Sigmoid colon (tissue), 6 donors: ENCODE measurements at regions not wholly inside any gene's neighbourhood (a gene's known extent, or its start where the extent isn't known, plus 50 kb on each side); places are given as distances from the start of the nearest gene placed in this dataset.

Experiments used
- DNase-seq: peaks from one replicate; pipeline ENCODE4 v3.0.0-alpha.2; 2019
- H3K27ac ChIP-seq, 4 donors: fragments of 200-600 bp; sonication (generic); one replicate each; pipeline ENCODE4 v1.5.1; 2016 to 2019; ENCODE audit warnings: mild to moderate bottlenecking in 1 of 4
- H3K27me3 ChIP-seq, 3 donors: fragments of 200-600 bp; sonication (generic); one replicate each; pipeline ENCODE4 v1.5.1; 2019; ENCODE audit warnings: mild to moderate bottlenecking in 1 of 3
- H3K36me3 ChIP-seq, 4 donors: fragments of 200-600 bp; sonication (generic); one replicate each; pipeline ENCODE4 v1.5.1; 2016 to 2019
- H3K4me1 ChIP-seq, 4 donors: fragments of 200-600 bp; sonication (generic); one replicate each; pipeline ENCODE4 v1.5.1; 2017 to 2019
- H3K4me3 ChIP-seq, 4 donors: fragments of 200-600 bp; sonication (generic); one replicate each; pipeline ENCODE4 v1.5.1; 2017 to 2019; ENCODE audit warnings: mild to moderate bottlenecking in 2 of 4, moderate library complexity in 1 of 4
- H3K9me3 ChIP-seq, 4 donors: fragments of 200-600 bp in 3 of 4; sonication (generic) in 3 of 4; one replicate each; pipeline versions ENCODE4 v1.5.1 to v1.6.1; 2013 to 2019
- EP300 ChIP-seq, 4 donors: sonication (generic); formaldehyde crosslinking; IDR thresholded peaks; one replicate each; pipeline ENCODE4 v1.6.1; 2017; ENCODE audit warnings: antibody characterized with exemption in 4 of 4
- POLR2A ChIP-seq, 2 donors: fragments of 450-650 bp; IDR thresholded peaks; one replicate each; pipeline ENCODE4 v1.6.1; 2016; ENCODE audit warnings: antibody characterized with exemption in 2 of 2, mild to moderate bottlenecking in 2 of 2, moderate library complexity in 2 of 2
- POLR2AphosphoS5 ChIP-seq, 4 donors: sonication (generic); formaldehyde crosslinking; IDR thresholded peaks; one replicate each; pipeline ENCODE4 v1.6.1; 2017; ENCODE audit warnings: antibody characterized with exemption in 4 of 4
- WGBS, 2 donors: extraction: QIAGEN DNeasy Blood & Tissue Kit; methylation state at CpG; one replicate each; pipeline ENCODE4 v1.1.7; 2013; 5-methylcytosine and 5-hydroxymethylcytosine counted together
- intact Hi-C: fragments of 100-400 bp; cut with DNase I; formaldehyde crosslinking; loops from one replicate; pipeline ENCODE4 v1.15.1; 2023
- TF ChIP-seq, protein P1 (sequence below), 4 experiments: fragments of 450-650 bp in 3 of 4; fragments of 200-600 bp in 1 of 4; IDR thresholded peaks; one replicate each; pipeline ENCODE4 v1.5.1; 2016 to 2019; ENCODE audit warnings: antibody characterized with exemption in 4 of 4, mild to moderate bottlenecking in 3 of 4, moderate library complexity in 2 of 4
- donor health status: healthy with polysubstance abuse.
- donor health status: healthy.

DNA sequence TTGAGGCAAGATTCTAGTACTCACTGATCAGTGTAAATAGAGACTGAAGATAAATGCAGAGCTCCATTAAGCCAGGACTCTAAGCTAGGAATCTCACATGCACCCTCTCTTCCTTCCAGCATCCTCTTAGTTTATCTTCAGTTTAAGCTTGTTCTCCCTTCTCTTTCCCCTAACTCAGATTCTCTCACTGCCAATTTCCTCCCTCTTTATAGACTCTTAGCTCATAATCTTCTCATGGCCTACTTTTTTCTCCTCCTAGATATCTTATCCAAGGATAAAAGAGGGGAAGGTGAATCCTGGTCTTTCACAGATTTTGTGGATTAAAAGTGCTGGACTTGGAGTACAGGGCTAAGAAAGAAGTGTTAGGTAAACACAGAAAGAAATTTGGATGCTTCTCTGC, 108.9 kb upstream of the TENM3 start:
- intact Hi-C loops: no loop called here
- Histone ChIP-seq H3K4me1 (no peaks in the 10 kb centered on the region), H3K4me3 (no peak overlapping the region), H3K9me3 (no peaks in the 10 kb centered on the region), H3K27ac (no peak overlapping the region), H3K36me3 (no peaks in the 10 kb centered on the region), H3K27me3 (no peaks in the 10 kb centered on the region)
- TF ChIP-seq EP300 (IDR thresholded peaks at IDR 0.05) (no peak), POLR2A (IDR thresholded peaks at IDR 0.05) (no peak), POLR2AphosphoS5 (IDR thresholded peaks at IDR 0.05) (no peak)
- TF ChIP-seq, protein P1, sequence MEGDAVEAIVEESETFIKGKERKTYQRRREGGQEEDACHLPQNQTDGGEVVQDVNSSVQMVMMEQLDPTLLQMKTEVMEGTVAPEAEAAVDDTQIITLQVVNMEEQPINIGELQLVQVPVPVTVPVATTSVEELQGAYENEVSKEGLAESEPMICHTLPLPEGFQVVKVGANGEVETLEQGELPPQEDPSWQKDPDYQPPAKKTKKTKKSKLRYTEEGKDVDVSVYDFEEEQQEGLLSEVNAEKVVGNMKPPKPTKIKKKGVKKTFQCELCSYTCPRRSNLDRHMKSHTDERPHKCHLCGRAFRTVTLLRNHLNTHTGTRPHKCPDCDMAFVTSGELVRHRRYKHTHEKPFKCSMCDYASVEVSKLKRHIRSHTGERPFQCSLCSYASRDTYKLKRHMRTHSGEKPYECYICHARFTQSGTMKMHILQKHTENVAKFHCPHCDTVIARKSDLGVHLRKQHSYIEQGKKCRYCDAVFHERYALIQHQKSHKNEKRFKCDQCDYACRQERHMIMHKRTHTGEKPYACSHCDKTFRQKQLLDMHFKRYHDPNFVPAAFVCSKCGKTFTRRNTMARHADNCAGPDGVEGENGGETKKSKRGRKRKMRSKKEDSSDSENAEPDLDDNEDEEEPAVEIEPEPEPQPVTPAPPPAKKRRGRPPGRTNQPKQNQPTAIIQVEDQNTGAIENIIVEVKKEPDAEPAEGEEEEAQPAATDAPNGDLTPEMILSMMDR (IDR thresholded peaks at IDR 0.05): no peak
- no peak for DNase-seq

DNA sequence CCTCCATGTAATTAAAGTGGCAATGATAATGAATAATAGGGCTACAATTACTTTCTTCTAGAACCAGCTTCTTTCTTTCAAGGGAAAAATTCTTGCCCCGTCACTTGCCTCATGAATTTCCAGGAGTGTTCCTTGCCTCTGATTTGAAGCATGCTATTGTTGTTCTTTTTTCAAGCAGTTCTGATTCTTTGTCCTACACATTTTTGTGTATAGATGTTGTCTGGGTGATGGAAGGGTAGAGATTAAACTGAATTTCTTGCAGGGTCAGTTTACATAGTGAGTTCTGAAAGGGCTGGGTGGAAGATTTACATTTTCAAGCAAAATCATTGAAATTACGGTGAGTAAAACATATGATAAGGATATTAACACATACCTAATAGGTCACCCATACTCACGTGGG, 107.0 kb upstream of the TENM3 start:
- no peak overlapping the region for H3K27ac ChIP-seq
- H3K4me3 ChIP-seq: no peak overlapping the region
- intact Hi-C loops: no loop called here
- H3K9me3 ChIP-seq: no peaks in the 10 kb centered on the region
- H3K4me1 ChIP-seq: no peaks in the 10 kb centered on the region
- TF ChIP-seq POLR2AphosphoS5 (IDR thresholded peaks at IDR 0.05) (no peak), POLR2A (IDR thresholded peaks at IDR 0.05) (no peak), EP300 (IDR thresholded peaks at IDR 0.05) (no peak)
- TF ChIP-seq, protein P1 (IDR thresholded peaks at IDR 0.05): no peak
- DNase-seq: no peak
- WGBS, 2 donors: 65 to 69% methylated on average over 3 of the region's 3 CpGs
- peaks cover 0 to 2% (median 0%) of the 10 kb centered on the region in 3 donors for H3K27me3 ChIP-seq
- no peaks in the 10 kb centered on the region for H3K36me3 ChIP-seq

DNA sequence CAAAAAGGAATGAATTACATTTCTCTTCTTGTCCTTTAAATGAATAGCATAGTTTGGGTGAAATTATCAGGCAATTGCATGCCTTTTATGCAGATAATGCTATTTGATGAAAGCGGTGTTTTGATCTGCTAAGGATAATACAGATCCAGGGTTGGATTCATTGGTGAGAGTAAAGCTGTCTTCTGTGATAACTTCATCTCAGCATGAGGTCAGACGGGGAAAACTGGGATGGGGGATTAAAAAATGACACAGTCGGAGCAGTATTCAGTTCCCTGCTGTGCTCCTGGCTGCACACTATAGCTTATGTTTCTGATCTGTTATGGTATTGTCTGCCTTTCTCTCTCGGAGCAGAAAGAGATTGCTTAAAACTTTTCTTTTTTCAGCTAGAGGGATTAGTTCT, 105.9 kb upstream of the TENM3 start:
- DNase-seq: no peak
- no peak overlapping the region for H3K4me3 ChIP-seq
- peaks cover 0 to 6% (median 0%) of the 10 kb centered on the region in 3 donors for H3K27me3 ChIP-seq
- 62 to 73% methylated on average over 4 of the region's 4 CpGs for WGBS, 2 donors
- H3K36me3 ChIP-seq: no peaks in the 10 kb centered on the region
- no peaks in the 10 kb centered on the region for H3K9me3 ChIP-seq
- H3K4me1 ChIP-seq: no peaks in the 10 kb centered on the region
- no peak overlapping the region for H3K27ac ChIP-seq
- TF ChIP-seq POLR2A (IDR thresholded peaks at IDR 0.05): no peak
- TF ChIP-seq POLR2AphosphoS5 (IDR thresholded peaks at IDR 0.05): no peak
- no peak for TF ChIP-seq EP300 (IDR thresholded peaks at IDR 0.05)
- TF ChIP-seq, protein P1 (IDR thresholded peaks at IDR 0.05): no peak
- intact Hi-C loops: no loop called here

DNA sequence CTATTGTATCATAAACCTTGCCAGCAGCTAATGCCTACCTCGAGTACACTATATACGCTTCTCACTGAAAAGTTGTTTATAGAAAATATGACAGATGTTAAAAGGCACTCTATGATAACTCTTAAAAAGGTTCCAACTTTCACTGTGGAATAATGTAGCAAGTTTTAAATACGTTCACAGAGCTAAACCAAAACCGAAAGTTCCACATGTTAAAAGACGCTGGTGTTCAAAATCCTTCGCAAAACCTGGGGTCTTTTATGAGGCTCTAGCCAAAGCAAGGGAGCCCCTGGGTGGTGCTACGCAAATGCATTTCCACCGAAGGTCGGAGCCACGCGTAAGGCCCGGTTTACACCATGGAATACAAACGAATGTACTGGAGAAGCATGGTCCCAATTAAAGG, 103.7 kb upstream of the TENM3 start:
- intact Hi-C loops: no loop called here
- no peak for DNase-seq
- TF ChIP-seq POLR2AphosphoS5 (IDR thresholded peaks at IDR 0.05) (no peak), EP300 (IDR thresholded peaks at IDR 0.05) (no peak), POLR2A (IDR thresholded peaks at IDR 0.05) (no peak)
- TF ChIP-seq, protein P1 (IDR thresholded peaks at IDR 0.05): no peak
- 21 to 45% methylated on average over 13 of the region's 13 CpGs for WGBS, 2 donors
- peak overlapping the region in 3 of 4 donors; percentile 4 to 18 (median 17) for H3K4me3 ChIP-seq
- H3K27me3 ChIP-seq: peaks cover 0 to 25% (median 19%) of the 10 kb centered on the region in 3 donors
- H3K9me3 ChIP-seq: no peaks in the 10 kb centered on the region
- peaks cover 2 to 16% (median 14%) of the 10 kb centered on the region in 4 donors for H3K4me1 ChIP-seq
- H3K36me3 ChIP-seq: no peaks in the 10 kb centered on the region
- no peak overlapping the region for H3K27ac ChIP-seq

DNA sequence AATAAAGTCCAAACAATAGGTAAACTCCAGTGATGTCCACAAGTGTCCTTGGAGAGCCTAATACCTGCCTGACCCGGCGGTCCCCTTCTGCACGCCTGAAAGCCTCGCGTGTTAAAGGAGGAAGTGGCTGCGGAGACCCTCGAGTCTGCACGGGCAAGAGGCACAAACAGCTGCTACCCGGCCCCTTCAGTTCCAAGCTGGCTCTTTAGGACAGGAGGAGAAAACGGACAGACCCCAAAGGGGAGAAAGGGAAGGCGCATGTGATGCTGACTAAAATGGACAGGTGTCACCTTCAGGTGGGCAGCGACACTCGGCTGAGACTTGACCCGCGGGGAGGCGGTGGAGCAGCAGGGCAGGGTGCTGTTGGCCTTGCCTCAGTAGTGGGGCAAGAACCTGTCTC, 102.7 kb upstream of the TENM3 start:
- no peak overlapping the region for H3K27ac ChIP-seq
- H3K36me3 ChIP-seq: no peaks in the 10 kb centered on the region
- intact Hi-C loops: loop anchor here (5.0 to 10.0 kb wide), 3 partner anchors 64 to 777 kb away; partner anchors contain the start of gene DCTD
- no peaks in the 10 kb centered on the region for H3K9me3 ChIP-seq
- peaks cover 2 to 23% (median 21%) of the 10 kb centered on the region in 4 donors for H3K4me1 ChIP-seq
- peaks cover 0 to 33% (median 28%) of the 10 kb centered on the region in 3 donors for H3K27me3 ChIP-seq
- no peak for TF ChIP-seq POLR2A (IDR thresholded peaks at IDR 0.05)
- no peak for TF ChIP-seq POLR2AphosphoS5 (IDR thresholded peaks at IDR 0.05)
- TF ChIP-seq EP300 (IDR thresholded peaks at IDR 0.05): no peak
- TF ChIP-seq, protein P1 (IDR thresholded peaks at IDR 0.05): no peak
- WGBS, 2 donors: 25 to 33% methylated on average over 16 of the region's 16 CpGs
- H3K4me3 ChIP-seq: no peak overlapping the region
- no peak for DNase-seq
